H1 (cell line): ENCODE measurements at regions not wholly inside any gene's neighbourhood (a gene's known extent, or its start where the extent isn't known, plus 50 kb on each side); places are given as distances from the start of the nearest gene placed in this dataset.

Experiments used
- CTCF ChIA-PET: fragments of 300-600 bp; sonication (Branson Sonifier 250); formaldehyde crosslinking; loops from one replicate; lab custom pipeline; 2021; ENCODE audit not compliant: partially characterized antibody; lab: Charles Lee
- POLR2A ChIA-PET: fragments of 300-600 bp; sonication (Branson Sonifier 250); formaldehyde crosslinking; loops from one replicate; lab custom pipeline; 2021; ENCODE audit warnings: inconsistent platforms; ENCODE audit not compliant: partially characterized antibody; lab: Charles Lee
- DNase-seq, 2 experiments: peaks; one replicate each; pipeline versions ENCODE4 v3.0.0 to v3.0.0-alpha.2; 2010 to 2022; ENCODE audit warnings: low spot score in 2 of 2, low read depth in 1 of 2, mixed read lengths in 1 of 2
- FAIRE-seq: peaks from 2 replicates; lab custom pipeline; 2011; peaks lifted over from hg19 to GRCh38; lab: Jason Lieb, UNC
- H2AFZ ChIP-seq: 2 replicates; pipeline ENCODE4 v1.8.1; 2012; ENCODE audit warnings: low read length, inconsistent platforms
- H2AK5ac ChIP-seq: 2 replicates; pipeline ENCODE4 v1.6.1; 2013; ENCODE audit warnings: low read depth, low read length
- H2BK120ac ChIP-seq: replicated peaks from 2 replicates; pipeline ENCODE3; 2013; ENCODE audit warnings: low read depth, low read length, inconsistent platforms
- H2BK12ac ChIP-seq: 2 replicates; pipeline ENCODE4 v1.6.1; 2013; ENCODE audit warnings: low read depth, low read length
- H2BK15ac ChIP-seq: 2 replicates; pipeline ENCODE4 v1.6.1; 2013; ENCODE audit warnings: low read length
- H2BK20ac ChIP-seq: 2 replicates; pipeline ENCODE4 v1.6.1; 2013; ENCODE audit warnings: low read length
- H2BK5ac ChIP-seq: 2 replicates; pipeline ENCODE4 v1.6.1; 2013; ENCODE audit warnings: low read depth, low read length
- H3K14ac ChIP-seq: 2 replicates; pipeline ENCODE4 v1.6.1; 2013; ENCODE audit warnings: inconsistent platforms; ENCODE audit not compliant: insufficient read length
- H3K18ac ChIP-seq: 2 replicates; pipeline ENCODE4 v1.6.1; 2013; ENCODE audit warnings: low read length; ENCODE audit errors: extremely low read depth
- H3K23ac ChIP-seq: 2 replicates; pipeline ENCODE4 v1.6.1; 2013; ENCODE audit warnings: inconsistent platforms; ENCODE audit not compliant: insufficient read length
- H3K23me2 ChIP-seq: 2 replicates; pipeline ENCODE4 v1.6.1; 2013; ENCODE audit warnings: low read depth, low read length
- H3K27ac ChIP-seq: 2 replicates; pipeline ENCODE4 v1.6.1; 2011; ENCODE audit warnings: low read depth, low read length, inconsistent platforms
- H3K27me3 ChIP-seq, 4 experiments: replicated peaks in 1 of 4; 1 replicate in 1 of 4; 2 replicates in 3 of 4; pipeline versions ENCODE4 v1.6.1 to v1.8.1; 2011 to 2013; ENCODE audit warnings: low read length in 3 of 4, mild to moderate bottlenecking in 3 of 4, inconsistent platforms in 2 of 4, mixed read lengths in 2 of 4, moderate library complexity in 1 of 4; ENCODE audit not compliant: control insufficient read depth in 3 of 4, insufficient read depth in 3 of 4; ENCODE audit errors: extremely low read depth in 1 of 4
- H3K36me3 ChIP-seq, 4 experiments: 2 replicates each; pipeline versions ENCODE4 v1.6.1 to v1.8.1; 2011 to 2013; ENCODE audit warnings: mild to moderate bottlenecking in 4 of 4, low read length in 3 of 4, moderate library complexity in 2 of 4, control low read depth in 1 of 4, inconsistent platforms in 1 of 4; ENCODE audit not compliant: insufficient read depth in 4 of 4, control insufficient read depth in 2 of 4
- H3K4ac ChIP-seq: replicated peaks from 2 replicates; pipeline ENCODE3; 2013; ENCODE audit warnings: low read length, low read depth, mixed read lengths, inconsistent platforms; ENCODE audit not compliant: insufficient read length
- H3K4me1 ChIP-seq, 4 experiments: replicated peaks in 1 of 4; 1 replicate in 1 of 4; 2 replicates in 3 of 4; pipeline versions ENCODE4 v1.6.1 to v1.8.1; 2011 to 2013; ENCODE audit warnings: low read length in 3 of 4, inconsistent platforms in 2 of 4, mixed read lengths in 1 of 4; ENCODE audit not compliant: insufficient read depth in 4 of 4, control insufficient read depth in 3 of 4
- H3K4me2 ChIP-seq, 2 experiments: 2 replicates each; pipeline versions ENCODE4 v1.6.1 to v1.8.1; 2011 to 2013; ENCODE audit warnings: low read depth in 2 of 2, low read length in 2 of 2, control low read depth in 1 of 2, inconsistent platforms in 1 of 2, mild to moderate bottlenecking in 1 of 2; ENCODE audit not compliant: insufficient read depth in 1 of 2
- H3K4me3 ChIP-seq, 4 experiments: fragments of 200-600, 300-600 bp in 1 of 4; sonication (generic), shearing (Covaris generic), sonication (Bioruptor Twin) in 1 of 4; 2 replicates each; pipeline versions ENCODE4 v1.5.1 to v1.8.1; 2011 to 2016; ENCODE audit warnings: low read length in 4 of 4, low read depth in 3 of 4, control low read depth in 2 of 4, inconsistent platforms in 2 of 4, mild to moderate bottlenecking in 2 of 4, mixed read lengths in 1 of 4, moderate library complexity in 1 of 4; ENCODE audit not compliant: insufficient read depth in 2 of 4; ENCODE audit errors: extremely low read depth in 1 of 4
- H3K56ac ChIP-seq: replicated peaks from 2 replicates; pipeline ENCODE3; 2013; ENCODE audit warnings: low read depth, mild to moderate bottlenecking, mixed read lengths, low read length, inconsistent platforms; ENCODE audit not compliant: insufficient read length
- H3K79me1 ChIP-seq: 2 replicates; pipeline ENCODE4 v1.6.1; 2013; ENCODE audit warnings: low read depth, low read length, control low read depth
- H3K79me2 ChIP-seq, 2 experiments: 2 replicates each; pipeline versions ENCODE4 v1.6.1 to v1.8.1; 2012 to 2013; ENCODE audit warnings: low read length in 2 of 2, mild to moderate bottlenecking in 2 of 2, inconsistent platforms in 1 of 2; ENCODE audit not compliant: insufficient read depth in 2 of 2, control insufficient read depth in 1 of 2
- H3K9ac ChIP-seq, 4 experiments: replicated peaks in 1 of 4; 1 replicate in 1 of 4; 2 replicates in 3 of 4; pipeline versions ENCODE4 v1.6.1 to v1.8.1; 2011 to 2013; ENCODE audit warnings: low read depth in 3 of 4, low read length in 3 of 4, control low read depth in 2 of 4, mild to moderate bottlenecking in 2 of 4, moderate library complexity in 2 of 4, inconsistent platforms in 1 of 4; ENCODE audit errors: extremely low read depth in 1 of 4
- H3K9me3 ChIP-seq, 2 experiments: 2 replicates each; pipeline versions ENCODE4 v1.6.1 to v1.8.1; 2012 to 2013; ENCODE audit warnings: mild to moderate bottlenecking in 2 of 2, moderate library complexity in 2 of 2, control low read depth in 1 of 2, inconsistent platforms in 1 of 2, low read depth in 1 of 2, low read length in 1 of 2, mixed read lengths in 1 of 2; ENCODE audit not compliant: insufficient read depth in 2 of 2
- H4K20me1 ChIP-seq, 2 experiments: replicated peaks in 1 of 2; 2 replicates each; pipeline versions ENCODE3 to v1.8.1; 2011 to 2013; ENCODE audit warnings: inconsistent platforms in 2 of 2, low read length in 2 of 2, mild to moderate bottlenecking in 1 of 2; ENCODE audit not compliant: insufficient read depth in 2 of 2, control insufficient read depth in 1 of 2
- H4K5ac ChIP-seq: 2 replicates; pipeline ENCODE4 v1.6.1; 2013; ENCODE audit warnings: low read length, low read depth, mixed read lengths, inconsistent platforms; ENCODE audit not compliant: insufficient read length
- H4K8ac ChIP-seq: 2 replicates; pipeline ENCODE4 v1.8.0; 2013; ENCODE audit warnings: mild to moderate bottlenecking, moderate library complexity, low read length, inconsistent platforms; ENCODE audit not compliant: insufficient read depth; ENCODE audit errors: extremely low read depth
- H4K91ac ChIP-seq: replicated peaks from 2 replicates; pipeline ENCODE3; 2013; ENCODE audit warnings: low read length, mixed read lengths, inconsistent platforms; ENCODE audit not compliant: insufficient read length
- BACH1 ChIP-seq: IDR thresholded peaks from 2 replicates; pipeline ENCODE4 v1.6.1; 2012; ENCODE audit warnings: low read length, improper control_type of control experiment
- KDM5A ChIP-seq: fragments of 200-600 bp; IDR thresholded peaks from 2 replicates; pipeline ENCODE4 v1.7.1; 2012; ENCODE audit warnings: mild to moderate bottlenecking, low read length, inconsistent platforms, mixed read lengths
- WGBS, 2 experiments: shearing (Covaris generic) in 1 of 2; methylation state at CpG; one replicate each; pipeline versions ENCODE4 v1.1.6 to v1.1.7; 2013 to 2015; ENCODE audit warnings: low lambda C conversion rate in 2 of 2, mixed read lengths in 2 of 2, inconsistent platforms in 1 of 2, low coverage in 1 of 2, missing lambda C conversion rate in 1 of 2; ENCODE audit not compliant: insufficient replicate concordance in 2 of 2, insufficient coverage in 1 of 2, insufficient read length in 1 of 2; ENCODE audit errors: extremely low coverage in 1 of 2, missing lambda C conversion rate in 1 of 2; 5-methylcytosine and 5-hydroxymethylcytosine counted together

DNA sequence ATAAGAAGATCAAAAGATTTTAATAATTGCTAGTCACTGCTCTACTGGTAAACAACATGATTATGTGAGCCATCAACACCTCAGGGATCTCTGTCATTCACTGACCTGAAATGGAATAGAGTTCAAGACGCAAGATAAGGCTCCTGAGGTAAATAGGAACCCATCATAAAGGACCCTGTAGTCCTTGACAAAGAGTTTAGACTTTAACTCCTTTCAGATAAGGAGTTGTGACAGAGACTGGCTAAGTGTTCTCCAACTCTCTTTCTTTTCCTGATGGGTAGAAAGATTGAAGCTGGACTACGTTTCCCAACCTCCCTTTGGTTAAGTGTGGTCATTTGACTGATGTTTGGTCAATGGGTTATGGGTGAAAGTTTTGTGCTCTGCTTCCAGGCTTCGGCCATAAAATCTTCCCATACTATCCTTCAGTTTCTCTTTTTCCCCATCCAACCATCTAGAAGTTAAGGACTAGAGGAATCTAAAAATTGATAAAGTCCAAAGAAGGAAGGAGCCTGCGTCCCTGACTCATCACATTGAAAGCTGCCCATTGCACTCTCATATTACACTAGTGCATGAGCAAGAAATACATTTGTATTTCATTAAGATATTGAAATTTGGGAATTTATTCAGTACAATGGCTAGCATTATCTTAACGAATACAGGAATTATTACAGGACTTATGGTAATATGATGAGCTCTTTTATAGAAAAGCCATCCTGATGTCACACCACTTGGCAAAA is 293.7 kb upstream of the ACVR2A start:
- 94% methylated on average over 5 of the region's 5 CpGs; no CpG with 5 or more reads in 1 of the 2 experiments for WGBS, 2 experiments
- no peak overlapping the region for H3K4ac ChIP-seq

More for the DNA sequence above, 293.7 kb upstream of the ACVR2A start:
- no peaks in the 10 kb centered on the region for H3K79me1 ChIP-seq
- no peaks in the 10 kb centered on the region for H3K27me3 ChIP-seq
- no peak overlapping the region for H2BK12ac ChIP-seq
- H3K56ac ChIP-seq: no peak overlapping the region
- no peak overlapping the region for H2AFZ ChIP-seq
- H4K5ac ChIP-seq: no peak overlapping the region
- H3K79me2 ChIP-seq: no peaks in the 10 kb centered on the region
- DNase-seq: no peak
- H3K18ac ChIP-seq: no peak overlapping the region
- H2BK20ac ChIP-seq: no peak overlapping the region
- no peak for FAIRE-seq
- no peaks in the 10 kb centered on the region for H3K36me3 ChIP-seq
- no peak overlapping the region for H3K27ac ChIP-seq
- no peak overlapping the region for H3K9ac ChIP-seq
- ChIA-PET CTCF (no interaction called here), POLR2A (no interaction called here)
- H3K23ac ChIP-seq: no peak overlapping the region
- H4K8ac ChIP-seq: no peak overlapping the region
- H2BK15ac ChIP-seq: no peak overlapping the region
- H3K4me1 ChIP-seq: no peaks in the 10 kb centered on the region
- no peaks in the 10 kb centered on the region for H3K9me3 ChIP-seq
- H4K91ac ChIP-seq: no peak overlapping the region
- no peaks in the 10 kb centered on the region for H3K23me2 ChIP-seq
- H4K20me1 ChIP-seq: no peaks in the 10 kb centered on the region
- H2BK5ac ChIP-seq: no peak overlapping the region
- no peak overlapping the region for H3K4me2 ChIP-seq
- no peak overlapping the region for H3K4me3 ChIP-seq
- no peak overlapping the region for H2AK5ac ChIP-seq
- no peak for TF ChIP-seq BACH1
- no peak for TF ChIP-seq KDM5A
- H3K14ac ChIP-seq: no peak overlapping the region
- H2BK120ac ChIP-seq: no peak overlapping the region
